ENCODE measurements at regions not wholly inside any gene's neighbourhood (a gene's known extent, or its start where the extent isn't known, plus 50 kb on each side); places are given as distances from the start of the nearest gene placed in this dataset.

GRCh38 chr12:9381619-9382018 is 173.4 kb upstream of the PZP start:
- no peak for TF ChIP-seq CTCF (conservative IDR thresholded peaks at IDR 0.05; ENCODE audit: low read depth, low read length)
- no peak for TF ChIP-seq EZH2 (IDR thresholded peaks at IDR 0.05; ENCODE audit: borderline replicate concordance, low read depth, low read length, poor library complexity, severe bottlenecking)

Measured in A673 (cell line).